ENCODE measurements at regions not wholly inside any gene's neighbourhood (a gene's known extent, or its start where the extent isn't known, plus 50 kb on each side); places are given as distances from the start of the nearest gene placed in this dataset.

GRCh38 chr2:192253692-192254091, 59.0 kb upstream of the TMEFF2 start:
- DNase-seq, result no peak

DNA sequence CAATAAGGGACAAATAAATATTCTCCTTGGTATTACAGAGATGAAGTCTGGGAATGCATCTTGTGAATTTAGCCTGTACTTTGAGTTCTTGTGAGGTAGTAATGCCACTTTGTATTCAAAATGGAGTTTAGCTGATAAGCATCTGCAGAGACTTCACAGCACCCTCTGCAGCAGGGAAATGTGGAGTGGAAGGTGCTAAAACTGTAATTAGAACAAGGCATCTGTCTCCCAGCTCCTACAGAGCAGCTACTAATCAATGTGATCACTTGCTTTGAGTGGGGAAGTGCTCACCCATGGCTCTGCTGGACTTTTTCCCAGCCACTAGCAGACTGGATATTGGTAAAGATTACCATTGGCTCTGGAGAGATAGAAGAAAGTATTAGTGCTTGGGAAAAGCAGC, 56.2 kb upstream of the TMEFF2 start:
- DNase-seq, result no peak

DNA sequence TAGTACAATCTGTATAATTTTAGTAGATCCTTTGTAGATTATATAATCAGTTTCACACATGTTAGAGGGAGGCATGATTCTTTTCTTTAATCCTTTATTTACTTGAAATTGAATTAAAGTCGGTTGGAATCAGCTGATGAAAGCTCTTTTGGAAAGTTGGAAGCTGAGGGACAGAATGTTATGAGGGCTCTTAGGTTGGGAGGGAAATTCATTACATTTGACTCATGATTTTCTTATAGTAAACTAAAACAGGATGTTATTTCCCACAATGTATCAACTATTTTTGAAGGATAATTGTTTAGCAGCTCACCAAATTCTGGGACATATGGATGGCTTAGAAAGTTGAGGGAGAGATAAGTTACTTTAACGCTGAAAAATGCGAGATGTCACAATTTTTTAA, 52.7 kb upstream of the TMEFF2 start:
- DNase-seq, result no peak

DNA sequence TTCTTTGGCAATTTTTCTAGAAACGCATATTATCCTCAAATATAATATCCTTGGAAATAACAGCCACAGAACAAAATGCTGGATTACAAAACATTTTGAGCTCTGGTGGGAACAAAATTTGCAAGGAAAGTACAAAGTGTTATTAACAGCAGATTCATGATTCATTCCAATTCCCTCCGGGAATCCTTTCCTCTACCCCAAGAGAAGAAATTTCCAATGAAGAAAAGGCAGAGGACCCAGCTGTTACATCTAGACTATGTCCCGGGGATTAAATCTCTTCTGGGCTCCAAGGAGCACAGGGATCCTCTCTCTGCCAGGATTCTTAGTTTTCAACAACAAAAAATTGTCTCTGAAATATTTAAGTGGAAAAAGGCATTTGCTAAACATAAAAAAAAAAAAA, 51.6 kb upstream of the TMEFF2 start:
- DNase-seq, result no peak

GRCh38 chr2:192245329-192245728, 50.6 kb upstream of the TMEFF2 start:
- DNase-seq, result no peak

Data from stimulated activated CD8-positive, alpha-beta memory T cell treated with anti-CD3 and anti-CD28 coated beads, Interleukin-4, amount 100 ng/mL, for 48 hours (primary cell).